OCI-LY1 (cell line): ENCODE measurements at regions not wholly inside any gene's neighbourhood (a gene's known extent, or its start where the extent isn't known, plus 50 kb on each side); places are given as distances from the start of the nearest gene placed in this dataset.

Experiments used
- CTCF ChIP-seq: fragments of 200-600 bp; sonication (generic), shearing (Covaris generic); IDR thresholded peaks from 2 replicates; pipeline ENCODE4 v1.5.1; 2017; ENCODE audit warnings: mild to moderate bottlenecking, antibody characterized with exemption, low read length, moderate library complexity, mixed read lengths
- EZH2 ChIP-seq: fragments of 200-600 bp; sonication (generic), shearing (Covaris generic); IDR thresholded peaks from 2 replicates; pipeline ENCODE4 v1.8.0; 2017; ENCODE audit warnings: borderline replicate concordance, mixed run types, mild to moderate bottlenecking, antibody characterized with exemption, low read length, moderate library complexity, mixed read lengths

- no peak for TF ChIP-seq EZH2
- no peak for TF ChIP-seq CTCF
These were observed 103.7 kb upstream of the CLMP start for GRCh38 chr11:123298488-123299447.
